Lung (tissue), 11 donors: ENCODE measurements at regions not wholly inside any gene's neighbourhood (a gene's known extent, or its start where the extent isn't known, plus 50 kb on each side); places are given as distances from the start of the nearest gene placed in this dataset.

Experiments
- ATAC-seq: fragments of 200-7000 bp; cut with Tn5 transposase; one replicate; pipeline ENCODE4 v1.9.1; 2020; ENCODE audit warnings: moderate number of reproducible peaks; ENCODE audit not compliant: insufficient read depth, low FRiP score
- DNase-seq, 3 donors: peaks; one replicate each; pipeline ENCODE4 v3.0.0-alpha.2; 2013 to 2017
- H3K27ac ChIP-seq, 2 donors: one replicate each; pipeline ENCODE4 v1.5.1; 2013; ENCODE audit warnings: mild to moderate bottlenecking in 2 of 2, moderate library complexity in 2 of 2, control low read depth in 1 of 2, inconsistent platforms in 1 of 2, low read depth in 1 of 2, low read length in 1 of 2
- H3K27me3 ChIP-seq, 3 donors: one replicate each; pipeline ENCODE4 v1.5.1; 2013; ENCODE audit warnings: low read length in 2 of 3; ENCODE audit not compliant: control insufficient read depth in 3 of 3, insufficient read depth in 3 of 3
- H3K36me3 ChIP-seq, 4 donors: one replicate each; pipeline ENCODE4 v1.5.1; 2013; ENCODE audit warnings: low read length in 4 of 4, mild to moderate bottlenecking in 1 of 4, moderate library complexity in 1 of 4; ENCODE audit not compliant: control insufficient read depth in 4 of 4, insufficient read depth in 4 of 4
- H3K4me1 ChIP-seq, 5 donors: one replicate each; pipeline ENCODE4 v1.5.1; 2013; ENCODE audit warnings: low read length in 5 of 5, mild to moderate bottlenecking in 2 of 5, moderate library complexity in 1 of 5; ENCODE audit not compliant: control insufficient read depth in 5 of 5, insufficient read depth in 5 of 5
- H3K4me3 ChIP-seq: one replicate; pipeline ENCODE4 v1.5.1; 2013; ENCODE audit warnings: mild to moderate bottlenecking, control low read depth, moderate library complexity
- H3K9ac ChIP-seq, 2 donors: one replicate each; pipeline ENCODE4 v1.5.1; 2013; ENCODE audit warnings: low read length in 2 of 2, control low read depth in 1 of 2; ENCODE audit not compliant: insufficient read depth in 1 of 2
- H3K9me3 ChIP-seq, 4 donors: one replicate each; pipeline ENCODE4 v1.5.1; 2013; ENCODE audit warnings: low read length in 3 of 4, mild to moderate bottlenecking in 1 of 4, moderate library complexity in 1 of 4; ENCODE audit not compliant: control insufficient read depth in 4 of 4, insufficient read depth in 3 of 4
- CTCF ChIP-seq: IDR thresholded peaks from 2 replicates; pipeline ENCODE4 v1.5.1; 2012; ENCODE audit warnings: mild to moderate bottlenecking; ENCODE audit errors: control extremely low read depth, extremely low read depth
- WGBS, 2 donors: extraction: QIAGEN DNeasy Blood & Tissue Kit; methylation state at CpG; one replicate each; pipeline ENCODE4 v1.1.7; 2013; 5-methylcytosine and 5-hydroxymethylcytosine counted together
- donor health status: control.
- donor health status: control.
- donor health status: Bipolar disorder and iron deficiency.
- donor health status: healthy.
- donor health status: DM: yes; HTN: yes; CAD: no.

GRCh38 chr5:167870055-167870454, 421.4 kb upstream of the WWC1 start:
- DNase-seq (no peak), ATAC-seq (no peak)
- H3K9ac ChIP-seq: no peak overlapping the region

GRCh38 chr5:167871091-167871490, 420.4 kb upstream of the WWC1 start:
- H3K27me3 ChIP-seq: no peaks in the 10 kb centered on the region
- DNase-seq (no peak), ATAC-seq (no peak)
- peaks cover 0 to 5% (median 0%) of the 10 kb centered on the region in 5 donors for H3K4me1 ChIP-seq
- H3K9ac ChIP-seq: no peak overlapping the region
- no peak for TF ChIP-seq CTCF
- no peaks in the 10 kb centered on the region for H3K36me3 ChIP-seq
- 65 to 74% methylated on average over 2 of the region's 2 CpGs for WGBS, 2 donors
- no peak overlapping the region for H3K4me3 ChIP-seq
- H3K27ac ChIP-seq: no peak overlapping the region
- no peaks in the 10 kb centered on the region for H3K9me3 ChIP-seq

More at GRCh38 chr5:167870055-167870454, 421.4 kb upstream of the WWC1 start:
- Histone ChIP-seq H3K36me3 (no peaks in the 10 kb centered on the region), H3K4me3 (no peak overlapping the region), H3K27ac (no peak overlapping the region), H3K4me1 (peaks cover 0 to 5% (median 0%) of the 10 kb centered on the region in 5 donors), H3K9me3 (no peaks in the 10 kb centered on the region), H3K27me3 (no peaks in the 10 kb centered on the region)
- TF ChIP-seq CTCF: no peak

- 47 to 72% methylated on average over 2 of the region's 2 CpGs for WGBS, 2 donors
- H3K9ac ChIP-seq: no peak overlapping the region
- no peak for TF ChIP-seq CTCF
- DNase-seq (peak in 2 of 3 donors; percentile 15 to 28), ATAC-seq (no peak)
- H3K36me3 ChIP-seq: peaks cover 0 to 3% (median 0%) of the 10 kb centered on the region in 4 donors
- H3K27me3 ChIP-seq: no peaks in the 10 kb centered on the region
- no peak overlapping the region for H3K4me3 ChIP-seq
- H3K4me1 ChIP-seq: peaks cover 0 to 5% (median 0%) of the 10 kb centered on the region in 5 donors
- no peak overlapping the region for H3K27ac ChIP-seq
- H3K9me3 ChIP-seq: no peaks in the 10 kb centered on the region
Measured at GRCh38 chr5:167872791-167873190, 418.7 kb upstream of the WWC1 start.

- ATAC-seq (no peak), DNase-seq (no peak)
- WGBS, 2 donors: 75 to 86% methylated on average over 5 of the region's 5 CpGs
- Histone ChIP-seq H3K4me1 (peaks cover 0 to 5% (median 0%) of the 10 kb centered on the region in 5 donors), H3K4me3 (no peak overlapping the region), H3K27ac (no peak overlapping the region), H3K36me3 (peaks cover 0 to 3% (median 0%) of the 10 kb centered on the region in 4 donors), H3K27me3 (no peaks in the 10 kb centered on the region), H3K9me3 (no peaks in the 10 kb centered on the region), H3K9ac (no peak overlapping the region)
- no peak for TF ChIP-seq CTCF
Measured at GRCh38 chr5:167877114-167877722, 414.2 kb upstream of the WWC1 start.
